NCI-H1930 (cell line): ENCODE measurements at regions not wholly inside any gene's neighbourhood (a gene's known extent, or its start where the extent isn't known, plus 50 kb on each side); places are given as distances from the start of the nearest gene placed in this dataset.
"Not testable (repeated sequence)": the region's sequence is repeated elsewhere in the genome, so short reads cannot be mapped to it uniquely, and the experiment has no call there.

Experiments
- DNase-seq, 2 experiments: peaks; one replicate each; lab custom pipeline; 2025; lab: John Stamatoyannopoulos, UW

GRCh38 chr11:91326280-91326679 is 898.3 kb upstream of the FAT3 start:
- DNase-seq, result no peak

DNA sequence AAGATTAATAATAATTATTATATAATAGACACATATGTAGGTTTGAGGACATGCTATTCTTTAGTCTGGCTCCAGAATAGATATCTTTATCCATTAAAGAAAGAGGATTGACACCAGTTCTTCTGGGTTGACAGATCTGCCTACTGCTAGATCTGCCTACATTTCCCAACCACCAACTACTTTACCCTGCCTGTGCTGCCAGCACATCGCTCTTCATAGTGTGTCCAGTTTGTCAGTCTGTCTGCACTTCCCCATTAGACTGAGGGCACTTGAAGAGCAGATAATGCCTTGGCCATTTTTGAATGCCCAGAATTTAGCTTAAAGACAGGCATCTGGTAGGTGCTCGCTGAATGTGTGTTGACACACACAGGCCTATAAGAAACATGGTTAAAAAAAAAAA is 910.1 kb upstream of the FAT3 start:
- DNase-seq, result no peak

- no peak for DNase-seq
These were observed 912.1 kb upstream of the FAT3 start for GRCh38 chr11:91312541-91312940.

DNA sequence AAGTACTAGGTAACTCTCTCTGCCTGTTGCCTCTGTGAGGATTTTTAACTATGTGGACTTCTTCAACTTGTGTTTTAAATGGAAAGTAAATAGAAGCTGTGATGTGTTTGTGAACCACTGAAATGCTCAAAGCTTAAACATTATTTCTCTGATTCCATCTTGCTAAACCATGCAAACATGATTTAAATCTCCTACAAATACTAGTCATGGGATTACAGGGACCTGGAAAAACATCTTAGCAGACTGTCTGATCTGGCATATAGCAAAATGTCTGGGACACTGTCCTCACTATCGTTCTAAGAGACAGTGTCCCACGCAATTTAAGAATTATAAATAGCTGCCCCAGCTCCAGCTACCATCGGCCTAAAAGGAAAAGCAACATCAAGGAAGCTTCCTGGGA is 914.5 kb upstream of the FAT3 start:
- DNase-seq, result no peak

- DNase-seq, result no peak
These were observed 916.5 kb upstream of the FAT3 start for GRCh38 chr11:91308069-91308468.

GRCh38 chr11:91305402-91305801 is 919.2 kb upstream of the FAT3 start:
- DNase-seq, result no peak

DNA sequence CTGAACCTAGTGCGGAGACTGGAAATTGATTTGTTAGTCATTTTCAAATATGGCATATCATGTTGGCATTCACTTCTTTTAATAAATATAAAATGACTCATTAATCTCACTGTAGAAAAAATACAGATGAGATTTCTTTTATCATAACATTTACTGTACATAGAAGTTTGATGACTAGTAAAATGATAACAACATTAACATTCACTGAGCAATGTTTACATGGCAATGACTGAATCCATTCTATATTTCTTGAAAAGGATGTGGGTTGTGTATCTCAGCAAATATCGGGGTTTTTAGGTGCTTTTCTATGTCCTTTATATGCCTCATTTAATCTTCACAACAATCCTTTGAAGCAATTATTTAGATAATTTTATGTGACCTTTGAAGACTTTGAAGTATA is 920.9 kb upstream of the FAT3 start:
- DNase-seq, result no peak

DNA sequence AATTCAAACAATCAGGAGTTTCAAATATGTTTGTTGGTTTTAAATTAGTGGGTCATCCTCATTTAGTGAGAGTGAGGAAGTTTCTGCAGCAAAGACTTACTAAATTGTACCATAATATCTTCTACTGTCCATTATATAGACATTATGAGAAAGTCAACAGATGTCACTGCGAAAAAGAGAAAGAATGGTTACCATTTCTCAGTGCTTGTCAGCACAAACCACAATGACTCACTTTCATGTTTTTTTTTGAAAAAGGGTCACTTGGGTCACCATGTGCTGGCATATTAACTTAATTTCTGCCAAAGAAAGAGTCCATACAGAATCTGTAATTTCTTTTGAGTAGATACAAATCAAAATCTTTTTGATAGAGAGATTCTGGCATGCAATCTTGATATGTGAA is 924.6 kb upstream of the FAT3 start:
- DNase-seq, result no peak

GRCh38 chr11:91296629-91297028 is 928.0 kb upstream of the FAT3 start:
- no peak for DNase-seq

- no peak for DNase-seq
These were observed 929.0 kb upstream of the FAT3 start for GRCh38 chr11:91295591-91295990.

GRCh38 chr11:91293119-91293518 is 931.5 kb upstream of the FAT3 start:
- DNase-seq, result no peak

GRCh38 chr11:91272089-91272488 is 952.5 kb upstream of the FAT3 start:
- DNase-seq, result no peak

DNA sequence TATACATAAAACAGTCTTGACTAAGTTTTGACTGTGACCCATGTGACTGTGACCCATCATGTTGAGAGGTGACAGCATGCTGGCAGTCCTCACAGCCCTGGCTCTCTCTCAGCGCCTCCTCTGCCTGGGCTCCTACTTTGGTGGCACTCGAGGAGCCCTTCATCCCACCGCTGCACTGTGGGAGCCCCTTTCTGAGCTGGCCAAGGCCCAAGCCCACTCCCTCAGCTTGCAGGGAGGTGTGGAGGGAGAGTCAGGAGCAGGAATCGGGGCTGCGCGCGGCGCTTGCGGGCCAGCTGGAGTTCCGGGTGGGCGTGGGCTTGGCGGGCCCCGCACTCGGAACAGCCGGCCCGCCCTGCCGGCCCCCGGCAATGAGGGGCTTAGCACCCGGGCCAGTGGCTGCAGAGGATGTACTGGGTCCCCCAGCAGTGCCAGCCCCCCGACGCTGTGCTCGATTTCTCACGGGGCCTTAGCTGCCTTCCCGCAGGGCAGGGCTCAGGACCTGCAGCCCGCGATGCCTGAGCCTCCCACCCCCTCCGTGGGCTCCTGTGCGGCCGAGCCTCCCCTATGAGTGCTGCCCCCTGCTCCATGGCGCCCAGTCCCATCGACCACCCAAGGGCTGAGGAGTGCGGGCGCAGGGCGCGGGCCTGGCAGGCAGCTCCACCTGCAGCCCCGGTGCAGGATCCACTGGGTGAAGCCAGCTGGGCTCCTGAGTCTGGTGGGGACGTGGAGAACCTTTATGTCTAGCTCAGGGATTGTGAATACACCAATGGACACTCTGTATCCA is 955.9 kb upstream of the FAT3 start:
- DNase-seq, result not testable (repeated sequence)

DNA sequence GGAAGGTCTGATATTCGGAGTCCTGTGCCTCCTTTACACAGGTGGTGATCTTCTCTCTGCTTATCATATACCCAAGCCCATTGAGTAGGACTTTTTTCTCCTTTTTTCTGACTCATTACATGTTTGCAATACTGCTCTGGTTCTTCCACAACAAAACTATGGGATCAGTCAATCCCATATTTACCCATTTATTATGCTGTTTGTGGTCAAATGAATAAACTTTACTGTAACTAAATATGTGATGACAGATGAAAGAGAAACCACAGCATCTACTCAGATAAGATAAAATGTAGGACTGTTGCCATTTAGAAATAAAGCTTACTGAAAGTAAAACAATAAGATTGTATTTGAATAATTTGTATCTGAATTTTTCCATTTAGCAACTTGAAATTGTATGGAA is 958.7 kb upstream of the FAT3 start:
- no peak for DNase-seq

GRCh38 chr11:91264481-91264880 is 960.1 kb upstream of the FAT3 start:
- no peak for DNase-seq

- no peak for DNase-seq
These were observed 960.9 kb upstream of the FAT3 start for GRCh38 chr11:91263496-91264365.

- DNase-seq, result no peak
These were observed 963.1 kb upstream of the FAT3 start for GRCh38 chr11:91261513-91261912.

DNA sequence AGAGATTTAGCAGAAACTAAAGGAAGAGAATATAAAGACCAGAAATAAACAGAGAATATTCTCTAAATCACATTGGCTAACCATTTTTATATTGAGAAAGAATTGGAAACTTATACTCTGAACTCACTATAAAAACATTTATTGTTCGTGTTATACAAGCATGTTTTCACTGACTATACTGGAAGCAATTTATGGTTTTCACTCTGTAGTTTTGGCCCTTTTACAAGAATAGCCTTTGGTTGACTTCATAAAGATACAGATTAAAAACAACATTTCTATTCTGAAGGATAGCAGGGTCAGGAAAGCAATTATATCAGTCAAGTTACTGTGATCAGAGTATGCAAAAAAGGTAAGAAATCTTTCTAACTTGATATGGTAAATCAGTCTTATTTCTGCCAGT is 965.7 kb upstream of the FAT3 start:
- no peak for DNase-seq

GRCh38 chr11:91257667-91258066 is 967.0 kb upstream of the FAT3 start:
- DNase-seq, result no peak

- peak in 1 of 2 experiments; percentile 18 for DNase-seq
These were observed 976.3 kb upstream of the FAT3 start for GRCh38 chr11:91248199-91248807.

DNA sequence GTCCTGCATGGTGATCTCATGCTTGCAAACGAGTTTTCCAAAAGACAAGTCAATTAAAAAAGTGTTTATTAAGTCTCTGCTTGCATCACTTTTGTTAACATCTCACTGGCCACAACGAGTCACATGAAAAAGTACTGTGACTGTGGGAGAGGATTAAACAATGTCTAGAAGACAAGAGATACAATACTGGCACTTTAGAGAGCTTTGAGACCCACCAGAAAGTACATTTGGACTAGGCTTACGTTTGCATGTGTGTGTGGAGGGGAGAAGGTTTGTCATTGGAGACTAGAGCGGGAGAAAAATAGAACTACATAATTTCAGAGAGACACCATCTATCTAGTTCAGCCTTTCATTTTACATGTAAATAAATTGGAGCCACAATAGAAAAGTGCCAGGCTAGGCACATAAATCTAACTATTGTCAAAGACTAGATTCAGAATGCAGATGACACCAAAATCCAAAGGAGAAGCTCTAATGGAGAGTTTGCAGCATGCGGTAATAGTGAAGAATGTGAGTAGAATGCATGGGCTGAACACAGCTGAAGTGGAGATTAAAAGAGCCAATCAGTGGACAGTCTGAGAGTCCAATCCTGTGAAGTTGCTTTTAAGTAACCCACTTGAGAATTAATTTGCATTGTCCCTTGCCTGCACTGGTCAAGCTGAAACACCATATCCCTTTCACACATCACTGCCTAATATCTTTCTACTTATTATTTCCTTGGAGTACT is 977.4 kb upstream of the FAT3 start:
- no peak for DNase-seq

GRCh38 chr11:91244912-91245311 is 979.7 kb upstream of the FAT3 start:
- no peak for DNase-seq
